ENCODE measurements at regions not wholly inside any gene's neighbourhood (a gene's known extent, or its start where the extent isn't known, plus 50 kb on each side); places are given as distances from the start of the nearest gene placed in this dataset.

- Histone ChIP-seq H3K36me3 (ENCODE audit: control insufficient read depth, insufficient read depth, low read length) (no peaks in the 10 kb centered on the region), H3K27me3 (ENCODE audit: control insufficient read depth, insufficient read depth, low read length) (no peaks in the 10 kb centered on the region), H3K4me3 (ENCODE audit: low read depth, low read length) (no peak overlapping the region), H3K79me2 (no peaks in the 10 kb centered on the region), H3K9ac (no peak overlapping the region), H3K4me2 (ENCODE audit: low read length) (no peak overlapping the region), H3K4me1 (no peaks in the 10 kb centered on the region), H3K27ac (no peak overlapping the region), H2AFZ (no peak overlapping the region), H3K9me3 (ENCODE audit: control insufficient read depth, low read length) (no peaks in the 10 kb centered on the region)
- no peak for TF ChIP-seq CTCF (IDR thresholded peaks at IDR 0.05)
These were observed 334.6 kb upstream of the LRATD1 start for GRCh38 chr2:14297906-14298305.

DNA sequence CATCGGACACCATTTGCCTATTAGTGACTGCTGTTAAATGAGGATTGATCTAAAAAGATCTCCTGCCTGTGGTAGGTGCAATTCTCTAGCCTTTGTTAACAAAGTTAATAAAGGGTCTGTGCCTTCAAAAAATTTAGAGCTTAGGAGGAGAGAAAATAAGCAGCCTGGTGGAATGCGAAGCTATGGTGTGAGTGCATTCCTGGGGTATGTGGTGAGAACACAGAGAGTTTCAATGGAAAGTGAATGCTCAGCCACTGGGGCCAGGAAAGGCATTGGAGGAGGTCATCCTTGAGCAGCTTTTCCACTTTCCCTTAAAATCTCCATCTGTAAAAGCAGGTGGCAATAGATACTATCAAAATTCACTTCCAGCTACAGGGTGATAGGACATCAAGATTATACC is 331.2 kb upstream of the LRATD1 start:
- TF ChIP-seq CTCF (IDR thresholded peaks at IDR 0.05), result no peak
- Histone ChIP-seq H3K4me1 (no peaks in the 10 kb centered on the region), H3K4me3 (ENCODE audit: low read depth, low read length) (no peak overlapping the region), H3K27me3 (ENCODE audit: control insufficient read depth, insufficient read depth, low read length) (no peaks in the 10 kb centered on the region), H2AFZ (no peak overlapping the region), H3K36me3 (ENCODE audit: control insufficient read depth, insufficient read depth, low read length) (no peaks in the 10 kb centered on the region), H3K4me2 (ENCODE audit: low read length) (no peak overlapping the region), H3K27ac (no peak overlapping the region), H3K9ac (no peak overlapping the region), H3K79me2 (no peaks in the 10 kb centered on the region), H3K9me3 (ENCODE audit: control insufficient read depth, low read length) (no peaks in the 10 kb centered on the region)

- Histone ChIP-seq H3K27me3 (ENCODE audit: control insufficient read depth, insufficient read depth, low read length) (no peaks in the 10 kb centered on the region), H3K4me2 (ENCODE audit: low read length) (no peak overlapping the region), H3K4me3 (ENCODE audit: low read depth, low read length) (no peak overlapping the region), H3K4me1 (no peaks in the 10 kb centered on the region), H3K79me2 (no peaks in the 10 kb centered on the region), H3K27ac (no peak overlapping the region), H2AFZ (no peak overlapping the region), H3K36me3 (ENCODE audit: control insufficient read depth, insufficient read depth, low read length) (no peaks in the 10 kb centered on the region), H3K9me3 (ENCODE audit: control insufficient read depth, low read length) (no peaks in the 10 kb centered on the region), H3K9ac (no peak overlapping the region)
- TF ChIP-seq CTCF (IDR thresholded peaks at IDR 0.05), result no peak
These were observed 329.0 kb upstream of the LRATD1 start for GRCh38 chr2:14303366-14304115.

- Histone ChIP-seq H3K9ac (no peak overlapping the region), H3K4me3 (ENCODE audit: low read depth, low read length) (no peak overlapping the region), H3K36me3 (ENCODE audit: control insufficient read depth, insufficient read depth, low read length) (no peaks in the 10 kb centered on the region), H3K27ac (no peak overlapping the region), H3K27me3 (ENCODE audit: control insufficient read depth, insufficient read depth, low read length) (no peaks in the 10 kb centered on the region), H3K79me2 (no peaks in the 10 kb centered on the region), H3K4me1 (no peaks in the 10 kb centered on the region), H3K4me2 (ENCODE audit: low read length) (no peak overlapping the region), H3K9me3 (ENCODE audit: control insufficient read depth, low read length) (no peaks in the 10 kb centered on the region), H2AFZ (no peak overlapping the region)
- TF ChIP-seq CTCF (IDR thresholded peaks at IDR 0.05), result no peak
These were observed 328.2 kb upstream of the LRATD1 start for GRCh38 chr2:14304326-14304725.

DNA sequence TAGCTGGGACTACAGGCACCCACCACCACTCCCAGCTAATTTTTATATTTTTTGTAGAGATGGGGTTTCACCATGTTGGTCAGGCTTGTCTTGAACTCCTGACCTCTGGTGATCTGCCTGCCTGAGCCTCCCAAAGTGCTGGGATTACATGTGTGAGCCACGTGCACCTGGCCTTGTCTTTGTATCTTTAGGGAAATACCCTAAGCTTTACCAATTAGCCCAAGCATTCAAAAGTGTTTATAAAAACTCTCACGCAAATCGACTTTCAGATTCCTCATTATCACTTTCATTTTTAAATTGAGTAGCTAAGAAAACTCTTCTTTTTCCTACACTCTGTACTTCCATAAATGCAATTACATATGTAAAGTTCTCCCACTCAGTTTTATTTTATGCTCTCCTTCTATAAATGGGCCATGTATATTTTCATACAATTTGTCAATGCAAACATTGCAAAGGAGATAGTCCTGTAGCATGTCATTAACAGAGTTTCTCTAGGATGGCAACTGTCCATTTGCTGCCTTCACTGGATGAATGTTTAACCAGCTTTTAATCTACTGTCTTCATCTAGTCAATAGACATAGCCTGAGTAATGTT is 326.2 kb upstream of the LRATD1 start:
- Histone ChIP-seq H3K36me3 (ENCODE audit: control insufficient read depth, insufficient read depth, low read length) (no peaks in the 10 kb centered on the region), H2AFZ (no peak overlapping the region), H3K9ac (no peak overlapping the region), H3K4me1 (no peaks in the 10 kb centered on the region), H3K4me3 (ENCODE audit: low read depth, low read length) (no peak overlapping the region), H3K79me2 (no peaks in the 10 kb centered on the region), H3K4me2 (ENCODE audit: low read length) (no peak overlapping the region), H3K27ac (no peak overlapping the region), H3K9me3 (ENCODE audit: control insufficient read depth, low read length) (no peaks in the 10 kb centered on the region), H3K27me3 (ENCODE audit: control insufficient read depth, insufficient read depth, low read length) (no peaks in the 10 kb centered on the region)
- TF ChIP-seq CTCF (IDR thresholded peaks at IDR 0.05), result no peak

Data from parathyroid adenoma (tissue), 2 donors.